HG03558 (cell line): ENCODE measurements at regions not wholly inside any gene's neighbourhood (a gene's known extent, or its start where the extent isn't known, plus 50 kb on each side); places are given as distances from the start of the nearest gene placed in this dataset.
"Not testable (repeated sequence)": the region's sequence is repeated elsewhere in the genome, so short reads cannot be mapped to it uniquely, and the experiment has no call there.

Source experiments
- ATAC-seq: cut with Tn5 transposase; IDR thresholded peaks from one replicate; pipeline ENCODE4 v1.9.1; 2021; ENCODE audit warnings: moderate number of reproducible peaks; ENCODE audit not compliant: unreplicated experiment; ENCODE audit errors: extremely low read depth

- ATAC-seq = no peak
These were observed 87.1 kb upstream of the ZNF281 start for GRCh38 chr1:200496937-200497336.

GRCh38 chr1:200495901-200496300, 86.1 kb upstream of the ZNF281 start:
- ATAC-seq = no peak

- no peak for ATAC-seq
These were observed 83.5 kb upstream of the ZNF281 start for GRCh38 chr1:200493344-200493743.

- ATAC-seq = no peak
These were observed 81.3 kb upstream of the ZNF281 start for GRCh38 chr1:200491103-200491502.

GRCh38 chr1:200490183-200490582, 80.3 kb upstream of the ZNF281 start:
- ATAC-seq = no peak

- no peak for ATAC-seq
These were observed 78.7 kb upstream of the ZNF281 start for GRCh38 chr1:200488375-200489165.

GRCh38 chr1:200487650-200488049, 77.8 kb upstream of the ZNF281 start:
- ATAC-seq = no peak

GRCh38 chr1:200486634-200487033, 76.8 kb upstream of the ZNF281 start:
- ATAC-seq = no peak

GRCh38 chr1:200484438-200484946, 74.7 kb upstream of the ZNF281 start:
- ATAC-seq = not testable (repeated sequence)

- ATAC-seq = peak; percentile 99
These were observed 73.8 kb upstream of the ZNF281 start for GRCh38 chr1:200483491-200484143.

GRCh38 chr1:200480964-200481363, 71.1 kb upstream of the ZNF281 start:
- no peak for ATAC-seq

GRCh38 chr1:200479816-200480215, 70.0 kb upstream of the ZNF281 start:
- ATAC-seq = no peak

- no peak for ATAC-seq
These were observed 69.2 kb upstream of the ZNF281 start for GRCh38 chr1:200478945-200479558.

- ATAC-seq = no peak
These were observed 68.4 kb upstream of the ZNF281 start for GRCh38 chr1:200478239-200478623.

- ATAC-seq = no peak
These were observed 64.8 kb upstream of the ZNF281 start for GRCh38 chr1:200474633-200475032.

GRCh38 chr1:200473698-200474371, 64.0 kb upstream of the ZNF281 start:
- peak; percentile 54 for ATAC-seq

- ATAC-seq = no peak
These were observed 61.9 kb upstream of the ZNF281 start for GRCh38 chr1:200471739-200472138.

- no peak for ATAC-seq
These were observed 58.6 kb upstream of the ZNF281 start for GRCh38 chr1:200468264-200469001.

- no peak for ATAC-seq
These were observed 55.1 kb upstream of the ZNF281 start for GRCh38 chr1:200464784-200465400.
